LNCaP clone FGC (cell line): ENCODE measurements at regions not wholly inside any gene's neighbourhood (a gene's known extent, or its start where the extent isn't known, plus 50 kb on each side); places are given as distances from the start of the nearest gene placed in this dataset.

Experiments used
- DNase-seq: peaks from one replicate; pipeline ENCODE4 v3.0.0-alpha.2; 2011; ENCODE audit warnings: low read depth
- H3K4me3 ChIP-seq: 2 replicates; pipeline ENCODE4 v1.5.1; 2011; ENCODE audit warnings: mild to moderate bottlenecking, low read depth, low read length, control low read depth
- CTCF ChIP-seq: IDR thresholded peaks from 2 replicates; pipeline ENCODE4 v1.5.1; 2012; ENCODE audit warnings: mild to moderate bottlenecking; ENCODE audit not compliant: control insufficient read depth, insufficient read depth; ENCODE audit errors: extremely low read depth

- H3K4me3 ChIP-seq, result no peak overlapping the region
- TF ChIP-seq CTCF, result peak; percentile 97
- peak; percentile 18 for DNase-seq
Observed at GRCh38 chr6:16964553-16965499, 137.0 kb upstream of the STMND1 start.

GRCh38 chr6:16961577-16961976, 140.3 kb upstream of the STMND1 start:
- no peak for DNase-seq
- H3K4me3 ChIP-seq, result no peak overlapping the region
- no peak for TF ChIP-seq CTCF

- no peak overlapping the region for H3K4me3 ChIP-seq
- DNase-seq, result no peak
- TF ChIP-seq CTCF, result no peak
Observed at GRCh38 chr6:16959789-16960188, 142.1 kb upstream of the STMND1 start.

GRCh38 chr6:16956361-16956760, 145.5 kb upstream of the STMND1 start:
- no peak for TF ChIP-seq CTCF
- H3K4me3 ChIP-seq, result no peak overlapping the region
- no peak for DNase-seq

- DNase-seq, result no peak
- no peak overlapping the region for H3K4me3 ChIP-seq
- no peak for TF ChIP-seq CTCF
Observed at GRCh38 chr6:16955899-16956298, 146.0 kb upstream of the STMND1 start.

GRCh38 chr6:16953905-16954304, 147.9 kb upstream of the STMND1 start:
- no peak for TF ChIP-seq CTCF
- DNase-seq, result no peak
- H3K4me3 ChIP-seq, result no peak overlapping the region
